Stimulated activated CD4-positive, alpha-beta T cell treated with anti-CD3 and anti-CD28 coated beads, Interleukin-4, amount 100 ng/mL, for 4 hours (primary cell): ENCODE measurements at regions not wholly inside any gene's neighbourhood (a gene's known extent, or its start where the extent isn't known, plus 50 kb on each side); places are given as distances from the start of the nearest gene placed in this dataset.
"Not testable (repeated sequence)": the region's sequence is repeated elsewhere in the genome, so short reads cannot be mapped to it uniquely, and the experiment has no call there.

ENCODE experiments used
- DNase-seq, 2 experiments: peaks; one replicate each; pipeline ENCODE4 v3.0.0-alpha.2; 2020

DNA sequence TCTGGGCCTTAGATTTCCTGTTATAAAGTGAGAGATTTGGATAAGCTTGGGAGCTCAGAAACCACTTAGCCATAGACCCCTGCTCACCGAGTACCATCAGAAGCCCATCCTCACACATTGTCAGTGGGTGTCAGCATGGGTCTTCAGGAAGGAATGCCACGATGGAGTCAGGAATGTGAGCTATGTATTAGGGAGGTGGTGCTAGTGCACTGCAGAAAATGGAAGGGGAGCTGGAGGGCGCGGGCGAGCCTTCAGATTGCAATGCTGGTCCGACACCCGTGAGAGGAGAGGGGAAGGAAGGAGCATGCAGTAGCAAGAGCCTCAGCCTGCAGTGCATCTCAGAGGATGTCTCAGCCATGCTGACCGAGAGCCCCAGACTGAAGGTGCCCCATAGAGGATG, 294.5 kb downstream of the FOXL1 start:
- DNase-seq: no peak

DNA sequence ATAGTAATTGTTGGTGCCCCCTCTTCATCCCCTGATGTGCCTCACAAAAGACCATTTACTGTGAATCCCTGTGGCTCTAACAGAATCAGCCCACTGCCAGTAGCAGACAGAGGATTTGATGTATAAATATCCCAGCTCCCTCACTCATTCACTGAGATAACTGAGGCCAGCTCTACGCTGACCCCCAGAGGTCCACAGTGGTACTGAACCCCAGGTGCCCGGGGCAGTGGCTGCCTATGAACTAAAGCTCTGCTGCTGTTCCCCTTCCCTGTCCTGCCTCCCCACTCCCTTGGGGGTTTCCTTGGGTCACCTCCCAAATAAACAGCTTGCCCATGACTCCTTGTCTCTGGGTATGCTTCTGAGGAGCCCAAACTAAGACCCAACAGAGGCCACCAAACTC, 295.8 kb downstream of the FOXL1 start:
- DNase-seq: peak in 1 of 2 experiments; percentile 20

DNA sequence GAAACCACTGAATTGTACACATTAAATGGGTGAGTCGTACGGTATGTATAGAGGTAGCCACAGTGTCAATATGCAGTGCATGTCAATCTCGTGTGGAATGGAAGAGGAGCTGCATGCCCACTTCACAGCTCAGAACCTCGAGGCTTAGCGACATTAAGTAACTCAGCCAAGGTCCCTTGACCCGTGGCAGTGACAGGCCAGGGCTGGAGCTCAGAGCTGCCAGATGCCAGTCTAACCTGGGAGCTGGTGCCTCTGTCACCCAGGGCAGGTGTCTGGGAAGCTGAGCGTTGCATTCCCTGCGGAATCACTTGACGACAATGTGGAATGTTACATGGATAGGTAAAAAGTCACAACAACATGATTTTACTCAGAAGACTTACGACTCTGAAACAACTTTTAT, 298.1 kb downstream of the FOXL1 start:
- DNase-seq: no peak

DNA sequence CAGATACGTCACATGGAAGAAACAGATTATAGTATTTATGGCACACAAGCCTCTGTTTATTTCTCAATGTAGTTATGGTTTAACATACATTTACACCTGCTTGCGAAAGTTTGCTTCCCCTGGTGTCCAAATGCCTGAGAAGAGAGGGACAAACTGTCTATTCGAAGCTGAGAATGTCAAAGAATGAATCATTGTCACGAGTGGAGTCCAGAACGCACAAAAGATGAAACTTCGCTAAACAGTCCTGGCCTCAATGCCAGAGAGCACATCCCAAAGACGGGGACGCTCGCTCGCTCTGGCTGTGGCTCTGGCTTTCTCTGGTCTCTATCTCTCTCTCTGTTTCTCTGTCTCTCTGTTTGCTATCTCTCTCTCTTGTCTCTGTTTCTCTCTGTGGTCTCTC, 298.8 kb downstream of the FOXL1 start:
- DNase-seq: no peak

DNA sequence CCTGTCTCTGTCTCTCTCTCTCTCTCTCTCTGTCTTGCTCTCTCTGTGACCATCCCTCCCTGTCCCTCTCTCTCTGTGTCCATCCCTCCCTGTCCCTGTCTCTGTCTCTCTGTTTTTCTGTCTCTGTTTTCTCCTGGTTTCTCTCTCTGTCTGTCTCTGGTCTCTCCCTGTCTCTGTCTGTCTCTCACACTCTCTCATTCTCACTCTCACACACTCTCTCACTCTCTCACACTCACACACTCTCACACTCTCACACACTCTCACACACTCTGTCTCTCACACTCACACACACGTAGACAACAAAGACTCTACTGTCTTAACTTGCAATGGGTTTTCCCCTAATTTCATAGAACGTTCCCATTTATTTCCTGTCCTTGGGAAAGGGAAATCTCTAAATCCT, 299.5 kb downstream of the FOXL1 start:
- DNase-seq: no peak

DNA sequence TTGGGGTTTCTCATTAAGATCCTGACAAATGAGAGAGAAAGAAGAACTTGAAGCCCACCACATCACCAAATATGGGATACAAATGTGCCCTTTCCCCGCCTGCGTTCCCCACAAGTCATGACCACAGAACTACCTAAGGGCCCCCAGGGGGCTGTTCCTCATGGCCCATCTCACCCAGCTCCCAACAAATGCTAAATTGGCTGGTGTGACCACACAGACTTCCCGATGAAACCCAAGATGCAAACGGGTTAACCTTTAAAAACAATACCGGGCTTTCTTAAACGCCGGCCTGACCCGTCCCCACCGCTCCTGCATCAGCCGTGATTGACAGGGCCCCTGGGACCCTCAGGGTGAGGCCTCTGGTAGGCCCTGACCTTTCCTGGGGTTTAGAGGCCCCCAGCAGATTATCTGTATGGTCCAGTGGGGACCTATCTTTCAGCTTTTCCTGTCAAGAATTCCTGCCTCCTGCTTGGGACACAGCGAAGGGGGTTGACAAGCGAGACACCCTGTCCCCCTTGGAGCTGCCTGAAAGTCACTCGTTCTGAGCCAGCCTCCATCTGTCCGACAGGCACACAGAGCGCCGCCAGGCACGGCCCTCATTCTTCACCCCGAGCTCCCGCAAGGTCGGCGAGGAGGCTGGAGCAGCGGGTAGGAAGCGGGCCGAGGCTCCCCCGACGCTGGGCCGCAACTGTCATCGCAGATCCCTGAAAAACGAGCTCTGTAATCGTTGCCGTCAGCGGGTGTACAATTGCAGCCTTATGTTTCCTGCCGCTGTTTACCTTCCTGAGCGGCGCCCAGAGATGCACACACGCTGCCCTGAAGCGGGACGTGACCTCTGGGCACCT, 300.1 kb downstream of the FOXL1 start:
- no peak for DNase-seq

DNA sequence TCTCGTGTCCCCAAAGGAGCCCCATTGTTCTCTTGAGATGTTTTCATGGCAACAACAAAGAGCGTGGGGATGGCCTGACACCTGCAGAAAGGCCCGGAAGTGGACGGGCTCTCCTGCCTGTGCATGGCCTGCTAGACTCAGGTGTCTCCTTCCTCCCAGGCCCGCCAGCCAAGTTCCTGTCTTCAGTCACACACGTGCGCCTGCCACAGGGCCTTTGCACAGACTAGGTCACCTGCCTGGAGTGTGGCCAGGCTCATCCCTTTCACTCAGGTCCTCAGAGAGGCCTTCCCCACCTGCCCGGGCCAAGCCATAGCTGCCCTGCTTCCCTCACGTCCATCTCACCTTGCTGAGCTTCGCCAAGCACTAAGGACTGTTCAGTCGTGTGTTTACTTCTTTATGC, 300.9 kb downstream of the FOXL1 start:
- DNase-seq: no peak

DNA sequence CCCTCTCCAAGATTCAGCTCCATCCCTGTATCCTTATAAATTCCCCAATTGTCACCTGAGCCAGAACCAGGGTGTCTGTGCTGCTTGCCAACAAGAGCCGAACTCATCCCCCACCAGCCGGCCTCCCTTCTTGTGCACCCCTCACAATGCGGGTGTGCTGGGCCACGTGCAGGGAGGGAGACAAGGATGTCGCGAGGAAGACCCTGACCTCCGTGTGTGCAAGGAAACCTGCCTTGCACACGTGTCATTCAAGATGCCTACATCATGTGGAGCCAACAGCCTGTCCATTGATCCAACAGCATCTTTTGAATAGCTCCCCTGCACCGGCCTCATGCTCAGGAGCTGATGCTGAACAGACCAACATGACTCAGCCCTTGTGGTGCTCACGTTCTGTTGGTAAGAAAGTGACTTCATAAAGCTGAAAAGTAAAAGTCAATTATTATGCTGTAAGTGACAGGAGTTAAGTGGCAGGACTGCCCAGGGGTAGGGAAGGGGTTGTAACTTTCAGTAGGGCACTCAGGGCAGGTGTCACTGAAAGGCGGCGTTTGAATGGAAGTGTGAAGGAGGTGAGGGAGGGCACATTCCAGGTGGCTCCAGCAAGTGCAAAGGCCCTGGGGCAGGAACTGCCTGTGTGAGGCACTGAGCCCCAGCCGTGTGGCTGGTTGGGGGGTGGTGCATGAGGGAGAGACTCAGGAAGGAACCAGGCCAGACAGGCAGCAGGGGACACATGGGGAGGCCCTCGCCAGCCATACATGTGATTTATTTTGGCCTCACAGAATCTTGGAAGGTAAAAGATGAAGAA, 302.2 kb downstream of the FOXL1 start:
- no peak for DNase-seq

DNA sequence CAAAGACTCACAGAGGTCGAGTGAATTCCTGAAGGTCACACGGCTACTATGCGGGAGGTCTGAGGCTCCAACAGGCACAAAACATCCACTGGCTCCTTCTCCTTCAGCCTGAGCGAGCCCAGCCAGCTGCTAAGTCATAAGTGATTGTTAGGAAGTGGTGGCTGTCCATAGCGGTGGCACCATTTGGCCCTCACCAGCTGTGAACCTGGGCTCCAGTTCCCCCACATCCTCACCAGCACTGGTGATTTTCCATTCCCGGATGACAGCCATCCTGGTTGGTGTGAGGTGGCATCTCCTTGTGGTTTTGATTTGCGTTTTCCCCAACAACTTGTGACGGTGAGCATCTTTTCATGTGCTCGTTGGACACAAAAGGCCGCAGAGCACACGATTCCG, 302.8 kb downstream of the FOXL1 start:
- no peak for DNase-seq

DNA sequence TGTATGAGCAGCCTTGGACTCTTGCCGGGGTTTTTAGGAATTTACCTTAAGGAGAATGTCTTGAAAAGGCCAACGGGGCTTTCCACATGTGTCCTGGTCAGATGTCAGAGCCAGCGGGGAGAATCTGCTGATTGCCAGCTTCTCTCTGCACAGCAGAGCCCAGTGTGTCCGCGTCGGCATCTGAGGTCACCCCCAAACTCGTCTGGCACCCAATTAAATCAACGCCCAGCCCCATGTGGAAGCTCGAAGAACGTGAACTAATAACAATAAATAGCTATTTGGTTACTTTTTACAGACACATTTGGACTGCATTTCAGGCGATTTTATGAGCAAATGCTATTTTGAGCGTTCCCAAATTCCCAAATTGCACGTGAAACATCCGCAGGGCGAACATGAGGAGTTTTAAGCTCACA, 303.5 kb downstream of the FOXL1 start:
- DNase-seq: no peak

DNA sequence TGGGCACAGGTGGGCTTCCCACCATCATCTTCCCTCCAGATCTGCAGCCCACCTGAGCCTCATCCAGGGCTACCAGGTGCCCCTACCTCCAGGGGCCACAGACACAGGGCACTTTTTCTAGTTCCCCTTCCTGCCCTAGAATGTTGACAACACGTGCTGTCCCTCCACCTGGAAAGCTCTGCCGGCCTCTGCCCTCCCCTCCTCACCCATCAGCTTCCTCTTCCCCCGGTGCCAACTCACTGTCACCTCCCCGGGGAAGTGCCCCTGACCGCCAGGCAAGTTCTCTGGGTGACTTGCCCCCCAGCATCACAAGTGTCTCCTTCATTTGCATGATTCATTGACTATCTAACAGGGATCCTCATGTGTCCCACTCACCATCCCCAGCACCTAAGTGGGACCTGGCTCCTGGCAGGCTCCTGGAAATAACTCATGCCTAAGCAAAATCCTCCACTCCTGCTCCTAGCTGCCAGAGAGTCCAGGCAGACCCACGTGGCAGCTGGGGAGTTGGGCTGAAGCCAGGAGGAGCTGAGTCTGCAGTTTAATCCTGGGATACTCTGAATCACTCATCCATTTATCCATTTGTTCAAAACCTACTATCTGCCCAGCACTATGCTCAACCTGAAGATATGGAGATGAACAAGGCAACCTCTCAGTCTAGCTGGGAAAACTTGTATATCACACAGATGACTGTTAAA, 304.4 kb downstream of the FOXL1 start:
- DNase-seq: no peak

DNA sequence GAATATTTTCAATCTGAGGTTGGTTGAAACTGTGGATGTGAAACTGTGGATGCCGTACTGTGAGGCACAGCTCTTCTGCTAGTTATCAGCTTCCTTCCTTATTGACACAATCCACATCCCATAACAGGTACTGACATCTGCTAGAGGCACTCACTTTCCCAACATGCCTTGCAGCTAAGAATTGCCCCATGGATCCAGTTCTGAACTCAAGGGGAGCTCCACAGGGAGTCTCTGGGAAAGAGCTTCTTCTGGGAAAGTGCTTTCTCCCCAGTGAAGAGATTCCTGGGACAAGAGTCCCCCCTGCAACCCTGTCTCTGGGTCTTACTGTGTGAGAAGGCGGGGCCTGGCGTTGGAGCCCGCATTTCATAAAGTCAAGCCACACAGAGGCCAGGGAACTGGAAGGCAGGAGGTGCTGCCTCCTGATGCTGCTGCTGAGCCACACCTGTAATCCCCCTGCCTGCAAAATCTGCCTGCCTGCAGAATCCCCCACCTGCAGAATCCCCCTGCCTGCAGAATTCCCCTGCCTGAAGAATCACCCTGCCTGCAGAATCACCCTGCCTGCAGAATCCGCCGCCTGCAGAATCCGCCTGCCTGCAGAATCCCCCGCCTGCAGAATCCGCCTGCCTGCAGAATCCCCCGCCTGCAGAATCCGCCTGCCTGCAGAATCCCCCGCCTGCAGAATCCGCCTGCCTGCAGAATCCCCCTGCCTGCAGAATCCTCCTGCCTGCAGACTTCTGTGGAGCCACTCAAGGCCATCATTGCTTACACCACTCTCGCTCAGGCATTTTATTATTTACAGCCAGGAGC, 305.4 kb downstream of the FOXL1 start:
- no peak for DNase-seq

DNA sequence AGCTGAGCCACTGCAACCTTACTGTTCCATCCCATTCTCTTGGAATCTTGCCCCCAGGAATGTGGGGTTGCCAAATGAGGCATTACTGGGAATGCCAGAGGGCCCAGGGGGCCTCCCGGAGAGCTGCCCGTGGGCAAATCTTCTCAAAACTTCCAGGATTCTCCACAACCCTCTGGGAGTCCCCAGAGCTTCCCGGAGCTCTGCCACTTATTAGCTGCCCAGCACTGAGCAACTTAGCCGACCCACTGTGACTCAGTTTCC, 306.0 kb downstream of the FOXL1 start:
- DNase-seq: no peak

DNA sequence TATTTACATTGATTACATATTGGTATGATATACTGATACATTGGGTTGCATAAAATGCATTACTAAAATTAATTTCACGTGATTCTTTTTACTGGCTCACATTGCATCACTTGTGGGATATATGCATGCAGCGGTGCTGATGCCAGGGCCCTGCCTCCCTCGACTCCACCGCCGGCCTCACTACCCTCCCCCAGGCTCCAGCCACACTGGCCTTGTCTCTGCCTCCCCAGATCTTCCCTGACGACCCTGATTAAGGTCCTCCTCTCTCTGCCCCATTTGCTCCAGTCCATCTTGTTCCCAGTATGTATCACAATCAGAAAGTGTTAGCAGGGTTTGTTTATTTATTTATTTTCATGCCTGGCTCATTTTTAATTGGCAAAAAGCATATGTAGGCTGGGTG, 306.8 kb downstream of the FOXL1 start:
- no peak for DNase-seq

DNA sequence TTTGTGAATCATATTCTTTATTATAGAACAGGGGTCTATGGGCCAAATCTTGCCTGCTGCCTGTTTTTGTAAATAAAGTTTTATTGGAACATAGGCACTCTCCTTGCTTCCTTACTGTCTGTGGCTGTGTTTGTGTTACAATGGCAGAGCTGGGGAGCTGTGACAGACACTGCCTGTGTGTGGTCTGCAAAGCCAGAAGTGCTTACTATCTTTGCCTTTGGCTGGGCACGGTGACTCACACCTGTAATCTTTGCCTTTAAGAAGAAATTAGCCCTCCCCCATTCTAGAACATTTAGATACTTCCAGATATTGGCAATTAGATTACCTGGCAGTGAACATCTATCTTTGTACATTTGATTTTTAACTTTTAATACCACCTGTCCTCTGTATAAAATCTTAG, 308.3 kb downstream of the FOXL1 start:
- DNase-seq: no peak

DNA sequence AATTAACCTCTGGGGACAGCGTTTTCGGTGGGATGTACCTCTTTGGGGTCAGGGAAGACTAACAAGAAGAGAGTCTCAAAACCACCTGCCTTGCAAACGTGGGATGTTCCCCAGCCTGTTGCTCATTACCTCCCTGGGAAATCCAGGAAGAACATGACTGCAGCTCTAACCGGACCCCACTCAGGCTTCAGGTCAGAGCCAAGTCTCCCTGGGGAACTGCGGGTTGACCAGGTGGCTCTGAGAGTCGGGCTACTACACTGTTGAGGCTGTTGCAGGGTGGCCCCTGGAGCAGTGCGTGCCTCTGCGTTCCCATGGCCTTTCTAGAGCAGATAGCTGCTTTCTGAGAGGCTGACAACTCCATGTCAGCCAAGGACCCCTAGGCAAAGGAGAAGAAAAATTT, 309.1 kb downstream of the FOXL1 start:
- DNase-seq: no peak

DNA sequence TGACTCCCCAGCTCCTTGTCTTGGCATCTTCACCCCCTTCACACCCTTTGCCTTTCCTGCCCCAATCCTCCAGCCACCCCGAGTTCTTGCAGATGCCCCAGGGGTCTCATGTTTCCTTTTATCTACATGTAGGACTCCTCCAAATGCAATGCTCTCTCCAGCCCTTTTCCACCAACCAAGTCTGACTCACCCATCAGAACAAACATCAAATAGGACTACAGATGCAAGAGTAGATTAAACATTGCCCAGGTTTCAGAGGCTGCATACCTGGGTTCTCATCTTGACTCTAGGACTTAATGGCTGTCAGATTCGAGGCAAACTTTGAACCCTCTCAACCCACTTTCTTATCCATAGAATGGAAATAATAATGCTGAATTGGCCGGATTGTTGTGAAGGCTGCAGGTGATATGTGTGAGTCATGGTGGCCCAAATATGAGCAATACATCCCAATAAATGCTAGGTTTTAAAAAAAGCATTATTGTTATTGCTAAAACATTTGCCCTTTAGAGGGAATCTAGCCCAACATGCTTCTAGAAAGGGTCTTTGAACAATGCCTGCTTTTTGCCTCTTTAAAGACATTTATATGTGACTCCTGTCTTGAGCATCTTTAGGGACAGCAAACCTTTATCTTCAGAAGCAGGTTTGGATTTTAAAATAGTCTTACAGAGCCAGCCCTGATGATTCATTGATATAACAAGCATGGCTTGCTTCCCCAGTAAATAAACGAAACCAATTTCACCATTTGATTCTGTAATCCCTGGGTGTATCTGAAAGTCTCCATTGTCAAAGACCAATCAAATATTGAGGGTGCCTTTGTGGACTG, 310.1 kb downstream of the FOXL1 start:
- no peak for DNase-seq

DNA sequence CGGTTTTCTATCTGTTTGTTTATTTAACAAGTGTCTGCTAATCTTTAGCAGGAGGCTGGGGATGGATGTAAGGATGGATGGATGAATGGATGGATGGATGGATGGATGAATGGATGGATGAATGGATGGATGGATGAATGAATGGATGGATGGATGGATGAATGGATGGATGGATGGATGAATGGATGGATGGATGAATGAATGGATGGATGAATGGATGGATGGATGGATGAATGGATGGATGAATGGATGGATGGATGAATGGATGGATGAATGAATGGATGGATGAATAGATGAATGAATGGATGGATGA, 310.7 kb downstream of the FOXL1 start:
- not testable (repeated sequence) for DNase-seq

DNA sequence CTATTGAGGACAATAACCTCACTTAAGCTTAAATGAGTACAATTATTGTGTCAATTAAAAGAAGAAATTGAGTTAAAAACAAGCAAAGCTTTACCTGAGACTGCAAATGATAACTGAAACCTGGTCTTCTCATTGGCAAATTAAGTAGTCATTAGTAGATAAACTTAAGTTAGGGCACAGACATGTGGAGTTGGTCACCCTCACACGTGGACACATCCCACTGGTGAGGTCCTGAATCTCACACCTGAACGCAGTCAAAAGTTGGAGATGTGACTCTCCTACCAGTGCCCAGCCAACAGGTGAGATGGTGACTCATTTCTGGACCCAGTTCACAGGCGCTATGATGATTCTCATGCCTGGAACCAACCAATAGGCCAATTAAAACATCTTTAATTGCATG, 311.6 kb downstream of the FOXL1 start:
- DNase-seq: no peak

DNA sequence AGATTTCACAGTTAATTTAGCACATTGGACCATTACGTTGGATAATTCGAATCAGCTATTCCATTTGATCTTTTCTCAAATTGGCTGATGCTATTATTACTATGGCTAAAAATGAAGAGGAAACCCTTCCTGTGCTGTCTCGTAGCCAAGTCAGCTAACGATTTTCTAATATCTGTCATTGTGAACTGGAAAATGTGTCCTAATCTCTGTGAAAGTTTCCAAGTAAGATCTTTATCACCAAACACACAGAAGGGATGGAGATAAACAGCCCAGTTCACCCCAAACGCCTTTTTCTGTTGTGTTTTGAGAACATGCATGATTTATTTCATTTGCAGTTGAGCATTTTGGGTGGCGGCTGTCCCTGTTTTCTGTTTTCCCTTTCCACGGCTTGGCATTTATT, 312.8 kb downstream of the FOXL1 start:
- no peak for DNase-seq

DNA sequence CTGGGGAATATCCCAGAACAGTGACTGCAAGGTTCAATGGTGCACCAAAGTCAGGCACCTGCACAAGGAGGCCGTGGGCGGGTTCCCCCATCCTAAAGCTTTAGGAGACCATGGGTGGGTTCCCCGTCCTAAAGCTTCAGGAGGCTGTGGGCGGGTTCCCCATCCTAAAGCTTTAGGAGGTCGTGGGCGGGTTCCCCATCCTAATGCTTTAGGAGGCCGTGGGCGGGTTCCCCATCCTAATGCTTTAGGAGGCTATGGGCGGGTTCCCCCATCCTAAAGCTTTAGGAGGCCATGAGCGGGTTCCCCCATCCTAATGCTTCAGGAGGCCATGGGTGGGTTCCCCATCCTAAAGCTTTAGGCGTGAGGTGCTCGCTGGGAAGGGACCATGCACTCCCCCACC, 313.3 kb downstream of the FOXL1 start:
- DNase-seq: no peak

DNA sequence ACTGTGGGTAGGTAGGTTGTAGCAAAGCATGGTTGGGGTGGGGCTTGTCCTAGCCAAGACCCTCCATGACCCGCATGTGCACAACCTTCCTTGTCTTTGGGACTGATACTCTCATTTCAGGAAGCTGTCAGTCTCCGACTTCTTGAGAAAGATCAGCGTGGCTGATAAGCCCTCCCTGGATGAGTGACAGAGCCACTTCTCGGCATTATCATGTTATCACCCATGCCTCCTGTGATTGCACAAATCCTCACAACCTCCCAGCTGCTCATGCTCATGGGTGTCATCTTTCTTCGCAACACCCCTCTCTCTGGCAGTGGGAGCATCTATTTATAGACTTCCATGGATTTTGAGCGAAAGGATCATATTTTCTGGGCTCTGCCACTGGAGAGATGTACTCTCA, 314.2 kb downstream of the FOXL1 start:
- DNase-seq: no peak

DNA sequence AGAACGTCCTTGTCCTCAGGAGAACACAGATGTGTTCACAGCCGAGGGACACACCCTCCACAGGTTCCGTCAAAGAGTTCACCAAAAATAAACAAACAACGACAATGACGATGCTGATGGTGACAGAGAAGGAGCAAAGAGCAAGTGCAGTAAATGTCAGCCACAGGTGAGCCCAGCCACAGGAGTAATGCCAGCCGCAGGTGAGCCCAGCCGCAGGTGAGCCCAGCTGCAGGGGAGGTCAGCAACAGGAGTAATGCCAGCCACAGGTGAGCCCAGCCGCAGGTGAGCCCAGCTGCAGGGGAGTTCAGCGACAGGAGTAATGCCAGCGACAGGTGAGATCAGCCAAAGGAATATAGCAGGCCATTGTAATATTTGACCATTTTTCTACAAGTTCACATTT, 315.2 kb downstream of the FOXL1 start:
- DNase-seq: no peak
